HuH-7.5 (cell line): ENCODE measurements at regions not wholly inside any gene's neighbourhood (a gene's known extent, or its start where the extent isn't known, plus 50 kb on each side); places are given as distances from the start of the nearest gene placed in this dataset.
"Not testable (repeated sequence)": the region's sequence is repeated elsewhere in the genome, so short reads cannot be mapped to it uniquely, and the experiment has no call there.

Experiments used
- DNase-seq: peaks from one replicate; pipeline ENCODE4 v3.0.0; 2011; ENCODE audit warnings: low spot score

- DNase-seq, result no peak
Measured at GRCh38 chr10:35933491-35933890, 291.4 kb upstream of the FZD8 start.

DNA sequence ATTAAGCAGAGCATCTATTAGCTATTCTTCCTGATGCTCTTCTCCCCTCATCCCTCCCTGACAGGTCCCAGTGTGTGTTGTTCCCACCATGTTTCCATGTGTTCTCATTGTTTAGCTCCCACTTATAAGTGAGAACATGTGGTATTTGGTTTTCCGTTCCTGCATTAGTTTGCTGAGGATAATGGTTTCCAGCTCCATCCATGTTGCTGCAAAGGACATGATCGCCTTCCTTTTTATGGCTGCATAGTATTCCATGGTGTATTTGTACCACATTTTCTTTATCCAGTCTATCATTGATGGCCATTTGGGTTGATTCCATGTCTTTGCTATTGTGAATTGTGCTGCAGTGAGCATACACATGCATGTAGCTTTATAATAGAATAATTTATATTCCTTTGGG is 287.9 kb upstream of the FZD8 start:
- not testable (repeated sequence) for DNase-seq

DNA sequence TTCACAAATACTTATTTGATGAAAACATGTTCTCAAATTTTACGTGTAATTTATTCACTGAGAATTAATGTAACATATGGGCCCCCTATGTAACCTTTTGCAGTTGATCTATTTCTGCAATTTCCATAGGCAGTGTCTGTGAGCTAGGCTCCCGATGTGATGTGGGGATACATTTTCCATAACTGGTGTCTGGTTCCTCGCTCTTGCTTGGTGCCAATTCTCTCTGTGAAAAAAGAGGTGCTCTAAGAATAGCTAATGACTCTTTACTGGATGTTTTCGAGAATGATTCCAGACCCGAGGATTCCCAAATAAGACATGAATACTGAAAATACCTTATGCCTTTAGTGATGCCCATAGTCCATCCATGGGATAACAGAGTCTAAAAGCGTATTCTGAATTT is 286.7 kb upstream of the FZD8 start:
- no peak for DNase-seq

DNA sequence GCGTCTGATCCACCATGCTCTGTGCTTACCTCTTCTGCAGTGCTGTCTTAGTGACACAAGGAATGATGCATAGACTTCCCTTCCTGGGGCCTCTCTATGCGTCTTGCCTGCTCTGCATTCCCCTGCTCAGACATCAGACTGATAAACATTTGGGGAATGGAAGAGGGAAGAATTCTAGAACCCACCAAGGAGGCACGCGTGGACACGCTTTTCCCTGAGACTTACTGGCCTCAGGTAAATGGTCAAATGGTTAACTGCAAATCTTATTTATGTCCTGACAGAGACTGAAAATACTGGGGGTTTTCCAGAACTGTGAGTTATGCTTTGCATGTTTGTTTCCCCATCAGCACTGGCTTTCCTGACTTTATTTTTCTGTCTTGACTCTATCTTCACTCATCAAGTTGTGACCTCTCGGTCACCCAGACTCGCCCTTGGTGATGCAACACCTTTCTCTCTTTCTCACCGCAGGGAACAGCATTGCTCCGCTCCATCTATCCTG is 285.9 kb upstream of the FZD8 start:
- no peak for DNase-seq

GRCh38 chr10:35927341-35927740 is 285.2 kb upstream of the FZD8 start:
- no peak for DNase-seq

- DNase-seq, result no peak
Measured at GRCh38 chr10:35926846-35927245, 284.8 kb upstream of the FZD8 start.

GRCh38 chr10:35925493-35925892 is 283.4 kb upstream of the FZD8 start:
- DNase-seq, result no peak

GRCh38 chr10:35924759-35925158 is 282.7 kb upstream of the FZD8 start:
- DNase-seq, result no peak

DNA sequence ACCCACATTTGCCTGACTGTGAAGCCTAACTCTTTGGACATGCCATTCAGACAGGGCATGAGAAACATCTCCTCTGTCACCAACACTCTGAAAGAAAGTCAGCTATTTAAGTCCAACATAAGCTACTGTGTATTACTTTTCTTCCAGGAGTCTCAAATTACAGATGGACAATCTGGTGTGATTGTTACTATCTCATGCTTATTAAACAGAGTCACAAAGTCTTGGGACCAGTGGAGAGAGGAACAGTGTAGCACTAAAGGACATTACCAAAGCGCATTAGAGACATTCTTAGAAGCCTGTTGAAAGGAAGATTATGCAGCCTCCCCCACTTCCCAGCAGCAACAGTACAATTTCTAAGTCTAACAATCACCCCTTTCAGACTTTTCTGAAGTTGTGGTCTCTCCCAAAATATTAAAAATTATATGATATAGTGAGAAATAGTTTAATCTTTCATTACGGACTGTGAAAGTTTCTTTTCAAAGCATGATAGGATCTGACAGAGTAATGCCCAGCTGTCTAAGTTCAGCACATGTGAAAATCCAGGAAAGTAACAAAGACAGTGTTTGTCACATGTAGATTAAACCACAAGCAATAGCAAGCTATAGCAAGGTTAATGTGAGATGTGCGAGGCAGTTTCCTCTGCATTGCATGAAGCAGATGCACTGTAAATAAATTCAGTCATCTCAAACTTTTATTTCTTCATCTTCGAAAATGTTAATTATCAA is 280.9 kb upstream of the FZD8 start:
- DNase-seq, result no peak

DNA sequence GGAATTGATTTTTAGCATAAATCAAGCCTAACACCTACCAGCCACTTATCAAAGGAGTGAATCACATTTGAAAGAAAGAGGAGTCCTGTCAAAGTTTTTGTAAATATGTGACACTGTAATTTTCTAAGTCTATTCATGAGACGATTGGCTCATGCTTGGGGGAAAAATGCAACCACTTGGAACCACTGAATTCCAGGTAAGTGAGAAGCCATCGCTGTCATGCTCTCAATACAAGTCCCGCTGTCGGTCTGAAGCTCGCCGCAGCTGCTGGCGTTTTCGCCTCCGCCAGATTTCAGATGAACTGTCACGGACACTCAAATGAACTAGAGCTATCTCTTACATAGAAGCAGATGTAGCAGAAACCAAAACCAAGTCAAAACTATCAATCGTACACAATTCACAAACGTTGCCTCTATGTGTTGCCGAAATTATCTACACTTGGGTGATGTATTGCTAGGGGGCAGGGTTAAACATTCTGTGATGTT is 279.8 kb upstream of the FZD8 start:
- no peak for DNase-seq

GRCh38 chr10:35916791-35917190 is 274.7 kb upstream of the FZD8 start:
- DNase-seq, result no peak

GRCh38 chr10:35913628-35914027 is 271.5 kb upstream of the FZD8 start:
- no peak for DNase-seq

DNA sequence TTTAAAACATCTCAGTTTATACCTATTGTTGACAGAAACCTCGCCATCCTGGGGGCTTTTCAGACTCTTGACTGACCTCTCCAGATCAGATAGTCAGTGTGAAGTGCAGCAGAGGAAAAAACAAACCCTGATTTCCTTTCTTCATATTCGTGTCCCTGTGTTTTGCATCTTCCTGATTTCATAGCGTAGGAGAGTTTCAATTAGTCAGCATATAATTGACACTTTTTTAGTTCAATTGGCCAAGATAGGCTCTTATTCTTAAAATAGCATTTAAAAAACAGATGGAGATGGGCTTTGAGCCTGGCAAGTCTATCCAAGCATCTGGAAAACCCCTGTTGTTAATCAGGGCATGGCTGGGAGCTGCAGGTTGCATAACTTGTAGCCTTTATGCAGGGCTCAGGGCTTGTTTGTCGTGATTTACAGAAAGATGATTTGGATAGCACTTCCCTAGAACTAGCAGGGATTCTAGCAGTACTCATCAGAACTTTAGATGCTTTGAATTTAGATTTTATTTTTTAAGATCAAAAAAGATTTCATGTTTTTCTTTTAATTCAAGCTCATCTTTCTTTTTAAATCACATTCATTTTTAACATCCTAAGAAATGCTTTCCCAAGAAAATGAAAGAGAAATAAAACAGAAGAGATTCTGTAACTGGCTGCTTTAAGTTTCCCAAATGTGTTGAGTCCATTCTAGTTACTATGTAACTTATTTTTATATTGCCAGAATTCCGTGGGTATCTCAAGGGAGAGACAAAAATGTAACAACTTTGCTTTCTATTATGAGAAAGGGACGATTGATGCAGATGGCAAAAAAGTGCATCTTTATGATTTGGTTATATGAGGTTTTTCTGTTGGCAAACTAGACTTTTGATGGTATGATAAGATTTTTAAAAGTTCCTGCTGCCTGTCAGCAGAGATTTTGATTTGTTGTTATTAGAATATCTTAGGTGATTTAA is 270.8 kb upstream of the FZD8 start:
- DNase-seq, result no peak

- DNase-seq, result no peak
Measured at GRCh38 chr10:35911954-35912353, 269.9 kb upstream of the FZD8 start.

DNA sequence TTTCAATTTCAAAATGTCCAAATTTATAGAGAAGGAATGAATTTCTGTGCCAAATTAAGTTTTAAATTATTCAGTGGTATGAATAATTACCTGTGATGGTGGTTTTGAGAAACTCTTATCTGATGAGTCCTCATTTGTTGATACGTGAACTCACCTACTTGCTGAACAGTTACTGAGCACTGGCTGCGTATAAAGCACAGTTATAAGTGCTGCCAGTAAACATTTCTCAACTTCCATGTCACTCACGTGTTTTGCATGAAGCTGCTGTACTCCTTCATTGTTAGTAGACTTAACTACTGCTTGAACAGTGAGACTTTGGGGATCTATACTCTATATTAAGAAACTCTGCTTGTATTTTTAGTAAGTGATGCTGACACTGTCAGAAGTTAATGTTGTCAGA is 269.1 kb upstream of the FZD8 start:
- DNase-seq, result no peak

DNA sequence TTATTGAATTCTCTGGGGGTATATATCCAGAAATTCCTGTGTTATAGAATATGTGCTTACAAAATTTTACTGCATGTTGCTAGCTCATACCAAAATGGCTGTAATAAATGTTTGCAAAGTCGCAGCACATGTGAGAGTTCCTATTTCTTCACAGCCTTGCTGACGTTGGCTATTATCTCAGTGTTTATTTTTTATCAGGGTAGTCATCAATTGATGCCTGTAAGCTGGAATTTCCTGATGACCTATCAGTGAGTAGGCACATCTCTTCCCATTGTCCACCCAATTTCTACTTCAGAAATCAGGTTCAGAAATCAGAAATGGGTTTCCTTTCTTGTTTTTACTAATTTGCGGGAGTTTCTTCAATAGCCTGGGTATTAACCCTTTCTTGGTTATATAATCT is 268.1 kb upstream of the FZD8 start:
- no peak for DNase-seq

DNA sequence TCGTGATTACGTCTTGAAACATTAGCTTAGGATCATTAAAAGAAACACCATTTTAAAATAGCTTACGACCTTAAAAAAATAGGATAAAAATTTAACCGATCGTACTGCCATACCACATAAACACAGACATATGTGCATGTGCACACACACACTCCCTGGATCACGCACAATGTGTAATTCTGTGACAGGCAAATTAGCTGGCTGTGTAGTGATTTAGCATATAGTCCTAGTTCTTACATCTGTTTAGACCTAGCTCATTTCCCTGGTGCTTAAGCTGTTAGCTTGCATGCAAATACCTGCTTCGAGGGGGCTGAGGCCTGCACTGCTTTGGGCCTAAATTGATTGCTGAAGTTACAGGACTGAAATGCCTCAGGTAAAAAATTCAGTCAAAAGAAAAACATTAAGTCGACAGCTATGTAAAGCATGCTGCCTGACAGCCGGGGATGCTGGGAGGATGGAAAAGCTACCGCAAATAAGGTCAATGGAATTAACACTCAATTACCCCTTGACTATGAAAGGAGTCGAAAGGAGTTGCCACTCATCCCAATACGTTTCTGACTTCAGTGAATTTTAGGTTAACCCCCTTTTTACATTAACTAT is 267.1 kb upstream of the FZD8 start:
- DNase-seq, result no peak

DNA sequence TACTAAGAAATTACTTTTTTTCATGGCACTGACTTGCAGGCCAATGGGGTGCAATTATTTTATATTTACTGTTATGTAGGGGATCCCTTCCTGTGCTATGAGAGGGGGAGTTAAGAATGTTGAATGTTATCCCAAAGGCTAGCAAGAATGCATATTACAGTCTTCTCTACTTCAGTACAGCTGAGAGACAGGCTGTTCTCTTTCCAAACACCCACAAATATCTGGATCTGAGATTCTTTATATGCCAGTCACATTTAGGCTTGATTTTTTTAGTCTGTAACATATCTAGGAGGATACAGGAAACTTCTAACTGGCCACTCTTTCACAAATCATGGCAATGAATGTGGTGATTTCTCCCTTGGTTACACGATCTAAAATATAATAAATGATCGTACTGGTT is 266.4 kb upstream of the FZD8 start:
- no peak for DNase-seq

GRCh38 chr10:35907548-35907947 is 265.5 kb upstream of the FZD8 start:
- no peak for DNase-seq

DNA sequence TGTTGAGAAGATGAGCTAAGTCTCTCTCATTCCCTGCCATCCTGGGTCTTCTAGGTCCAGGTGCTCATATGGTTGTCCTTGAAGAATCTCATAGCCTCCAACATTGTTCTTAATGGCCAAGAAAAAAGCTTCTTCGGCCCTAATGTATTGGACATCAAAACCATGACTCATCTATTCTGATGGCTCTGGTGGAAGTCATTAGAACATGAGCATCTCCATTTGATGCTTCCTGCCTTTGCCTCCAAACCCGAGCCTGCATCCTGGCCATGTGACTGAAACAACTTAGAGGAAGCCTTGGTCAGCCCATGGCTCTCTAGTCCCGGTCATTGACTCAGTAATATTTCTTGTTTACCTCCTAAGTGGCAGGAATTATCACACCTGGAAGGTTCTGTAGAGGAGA is 264.1 kb upstream of the FZD8 start:
- DNase-seq, result no peak

DNA sequence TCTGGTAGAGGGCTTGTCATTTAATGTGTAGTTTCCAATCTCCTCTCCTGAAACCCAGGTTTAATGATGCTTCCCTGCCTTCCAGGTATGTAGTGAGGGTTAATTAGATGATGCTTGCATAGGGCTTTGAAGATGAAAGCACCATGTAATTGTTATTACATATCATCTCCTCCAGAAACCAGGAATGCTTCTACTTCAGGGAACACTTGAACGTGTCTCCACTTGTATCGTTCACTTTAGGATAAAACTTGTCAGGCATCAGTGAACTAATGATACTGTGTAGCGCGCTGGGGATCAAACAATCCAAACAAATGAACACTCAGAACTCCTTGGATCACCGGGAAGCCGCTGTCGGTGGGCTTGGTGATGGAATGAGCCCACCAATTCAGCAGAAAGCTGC is 260.9 kb upstream of the FZD8 start:
- DNase-seq, result no peak

GRCh38 chr10:35898716-35899440 is 256.8 kb upstream of the FZD8 start:
- no peak for DNase-seq
